ENCODE measurements at regions not wholly inside any gene's neighbourhood (a gene's known extent, or its start where the extent isn't known, plus 50 kb on each side); places are given as distances from the start of the nearest gene placed in this dataset.
"Not testable (repeated sequence)": the region's sequence is repeated elsewhere in the genome, so short reads cannot be mapped to it uniquely, and the experiment has no call there.

DNA sequence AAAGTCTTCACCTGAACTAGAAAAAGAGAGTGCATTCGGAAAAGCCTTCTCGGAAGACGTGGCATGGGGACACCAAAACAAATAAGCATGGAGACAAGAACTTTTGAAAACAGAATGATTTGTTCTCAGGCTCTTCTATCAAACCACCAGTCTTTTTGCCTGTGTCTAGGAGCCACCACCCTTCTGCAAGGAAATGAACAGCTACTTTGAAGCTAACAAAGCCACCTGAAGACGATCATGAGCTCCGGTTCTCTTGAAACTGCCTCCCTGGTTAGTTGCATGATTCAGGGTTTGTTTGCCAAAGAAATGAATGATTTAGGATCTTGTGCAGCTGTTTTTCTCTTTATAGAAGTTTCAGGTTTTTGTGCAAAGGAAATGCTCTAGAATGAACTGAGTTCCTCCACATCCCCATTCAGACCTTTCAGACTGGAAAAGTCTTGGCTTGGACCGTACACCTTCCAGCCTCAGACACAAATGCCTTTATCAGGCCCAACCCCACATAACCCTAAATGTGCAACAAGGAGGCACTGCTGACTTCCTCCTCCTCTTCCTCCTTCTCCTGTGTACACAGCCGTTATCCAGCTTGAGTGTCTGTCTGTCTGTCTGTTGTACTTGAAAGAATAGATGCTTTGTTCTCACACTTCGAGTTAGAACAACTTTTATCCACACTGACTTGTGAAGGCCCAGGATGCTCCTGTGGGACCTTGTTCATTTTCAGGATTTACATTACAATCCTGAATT lies 334.8 kb upstream of the KLF3 start:
- H3K9me3 ChIP-seq (ENCODE audit: control insufficient read depth in 1 of 2, low read length in 2 of 2), result no peaks in the 10 kb centered on the region
- no peak overlapping the region for H3K4me3 ChIP-seq (ENCODE audit: low read depth in 1 of 2, low read length in 2 of 2)
- H3K27me3 ChIP-seq (ENCODE audit: control insufficient read depth in 1 of 2, insufficient read depth in 2 of 2, low read length in 2 of 2), result no peaks in the 10 kb centered on the region
- H3K36me3 ChIP-seq (ENCODE audit: control insufficient read depth in 1 of 2, insufficient read depth in 2 of 2, low read length in 2 of 2), result no peaks in the 10 kb centered on the region
- no peak overlapping the region for H3K27ac ChIP-seq (ENCODE audit: low read depth, low read length)
- H3K9ac ChIP-seq (ENCODE audit: low read depth in 1 of 2, low read length in 2 of 2), result no peak overlapping the region
- peaks cover 5 to 9% of the 10 kb centered on the region in 2 donors for H3K4me1 ChIP-seq (ENCODE audit: control insufficient read depth in 1 of 2, insufficient read depth in 2 of 2, low read length in 2 of 2)

DNA sequence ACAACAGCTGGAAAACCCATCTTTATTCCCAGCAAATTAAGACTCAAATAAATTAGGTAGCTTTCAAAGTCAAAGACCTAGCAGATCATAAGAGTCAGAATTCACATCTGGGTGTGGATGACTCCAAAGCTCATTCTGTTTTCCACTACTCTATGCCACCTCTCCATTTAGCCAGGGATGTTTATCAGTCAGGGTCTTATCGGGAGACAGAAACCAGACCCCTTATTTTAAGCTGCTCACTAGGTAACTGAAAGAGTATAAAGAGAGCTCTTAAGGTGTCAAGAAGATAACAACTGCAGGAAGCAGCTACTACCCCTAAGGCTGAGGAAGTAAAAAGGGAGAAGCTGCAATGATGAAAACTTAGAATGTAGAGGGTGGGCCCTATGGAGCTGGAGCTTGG lies 333.7 kb upstream of the KLF3 start:
- H3K9ac ChIP-seq (ENCODE audit: low read depth in 1 of 2, low read length in 2 of 2), result no peak overlapping the region
- H3K4me3 ChIP-seq (ENCODE audit: low read depth in 1 of 2, low read length in 2 of 2), result no peak overlapping the region
- H3K9me3 ChIP-seq (ENCODE audit: control insufficient read depth in 1 of 2, low read length in 2 of 2), result no peaks in the 10 kb centered on the region
- H3K36me3 ChIP-seq (ENCODE audit: control insufficient read depth in 1 of 2, insufficient read depth in 2 of 2, low read length in 2 of 2), result no peaks in the 10 kb centered on the region
- H3K27ac ChIP-seq (ENCODE audit: low read depth, low read length), result no peak overlapping the region
- H3K4me1 ChIP-seq (ENCODE audit: control insufficient read depth in 1 of 2, insufficient read depth in 2 of 2, low read length in 2 of 2), result peaks cover 5 to 9% of the 10 kb centered on the region in 2 donors
- H3K27me3 ChIP-seq (ENCODE audit: control insufficient read depth in 1 of 2, insufficient read depth in 2 of 2, low read length in 2 of 2), result no peaks in the 10 kb centered on the region

DNA sequence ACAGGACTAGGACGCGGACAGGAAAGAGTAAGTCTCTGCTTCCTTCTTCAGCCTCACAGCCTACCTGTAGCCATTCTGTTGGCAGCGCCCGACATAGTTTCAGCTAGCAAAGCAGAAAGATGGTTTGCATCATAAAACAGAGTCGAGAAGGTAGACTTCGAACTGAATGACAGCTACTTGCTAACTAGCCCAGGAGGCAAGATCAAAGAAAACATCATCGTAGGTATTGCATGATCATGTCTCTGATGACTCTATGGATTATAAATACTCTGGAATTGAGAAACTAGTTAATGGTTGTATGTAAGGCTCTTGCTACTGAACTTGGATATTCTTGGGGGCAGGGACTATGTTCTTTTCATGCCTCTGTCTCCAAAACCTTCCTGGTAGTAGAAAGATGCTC lies 333.1 kb upstream of the KLF3 start:
- no peak overlapping the region for H3K4me3 ChIP-seq (ENCODE audit: low read depth in 1 of 2, low read length in 2 of 2)
- H3K27me3 ChIP-seq (ENCODE audit: control insufficient read depth in 1 of 2, insufficient read depth in 2 of 2, low read length in 2 of 2), result no peaks in the 10 kb centered on the region
- no peaks in the 10 kb centered on the region for H3K9me3 ChIP-seq (ENCODE audit: control insufficient read depth in 1 of 2, low read length in 2 of 2)
- H3K9ac ChIP-seq (ENCODE audit: low read depth in 1 of 2, low read length in 2 of 2), result no peak overlapping the region
- H3K27ac ChIP-seq (ENCODE audit: low read depth, low read length), result no peak overlapping the region
- no peaks in the 10 kb centered on the region for H3K36me3 ChIP-seq (ENCODE audit: control insufficient read depth in 1 of 2, insufficient read depth in 2 of 2, low read length in 2 of 2)
- peaks cover 5 to 9% of the 10 kb centered on the region in 2 donors for H3K4me1 ChIP-seq (ENCODE audit: control insufficient read depth in 1 of 2, insufficient read depth in 2 of 2, low read length in 2 of 2)

DNA sequence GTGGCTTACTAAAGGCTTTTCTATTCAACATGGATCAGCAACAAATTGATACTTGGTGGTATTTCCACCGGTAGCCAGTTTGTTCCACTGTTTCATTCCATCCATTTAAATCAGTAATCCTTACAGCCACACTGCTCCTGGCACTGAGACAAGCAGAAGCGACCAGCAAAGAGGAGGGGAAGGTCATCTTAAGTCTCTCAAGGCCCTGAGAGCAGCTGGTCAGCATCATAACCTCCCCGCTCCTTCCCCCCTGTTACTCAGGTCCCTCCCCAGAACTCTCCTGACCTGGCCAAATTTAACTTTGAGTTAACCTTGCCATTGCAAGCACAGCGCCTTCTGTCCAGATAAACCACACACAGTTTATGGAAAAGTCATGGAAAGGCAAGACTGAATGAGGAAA lies 331.3 kb upstream of the KLF3 start:
- no peak overlapping the region for H3K27ac ChIP-seq (ENCODE audit: low read depth, low read length)
- H3K9ac ChIP-seq (ENCODE audit: low read depth in 1 of 2, low read length in 2 of 2), result no peak overlapping the region
- no peaks in the 10 kb centered on the region for H3K9me3 ChIP-seq (ENCODE audit: control insufficient read depth in 1 of 2, low read length in 2 of 2)
- peaks cover 5 to 9% of the 10 kb centered on the region in 2 donors for H3K4me1 ChIP-seq (ENCODE audit: control insufficient read depth in 1 of 2, insufficient read depth in 2 of 2, low read length in 2 of 2)
- H3K27me3 ChIP-seq (ENCODE audit: control insufficient read depth in 1 of 2, insufficient read depth in 2 of 2, low read length in 2 of 2), result no peaks in the 10 kb centered on the region
- no peaks in the 10 kb centered on the region for H3K36me3 ChIP-seq (ENCODE audit: control insufficient read depth in 1 of 2, insufficient read depth in 2 of 2, low read length in 2 of 2)
- H3K4me3 ChIP-seq (ENCODE audit: low read depth in 1 of 2, low read length in 2 of 2), result no peak overlapping the region

DNA sequence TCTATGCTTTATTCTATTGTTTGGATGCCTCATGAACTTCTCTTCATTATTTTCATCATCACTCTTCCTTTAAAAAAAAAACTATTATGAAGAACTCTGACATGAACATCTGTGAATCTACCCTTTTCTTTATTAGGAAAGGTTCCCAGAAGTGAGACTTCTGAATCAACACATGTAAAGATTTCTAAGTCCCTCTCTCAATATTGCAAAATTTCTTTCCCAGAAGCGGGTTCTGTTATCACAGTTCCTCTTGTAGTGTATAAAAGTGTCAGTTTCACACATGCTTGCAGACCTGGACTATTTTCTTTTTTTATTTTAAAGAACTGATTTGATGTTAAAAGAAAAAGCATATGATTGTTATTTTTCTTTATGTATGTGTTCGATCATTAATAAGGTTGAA lies 330.8 kb upstream of the KLF3 start:
- Histone ChIP-seq H3K4me3 (ENCODE audit: low read depth in 1 of 2, low read length in 2 of 2) (no peak overlapping the region), H3K27me3 (ENCODE audit: control insufficient read depth in 1 of 2, insufficient read depth in 2 of 2, low read length in 2 of 2) (no peaks in the 10 kb centered on the region), H3K27ac (ENCODE audit: low read depth, low read length) (no peak overlapping the region), H3K9ac (ENCODE audit: low read depth in 1 of 2, low read length in 2 of 2) (no peak overlapping the region), H3K9me3 (ENCODE audit: control insufficient read depth in 1 of 2, low read length in 2 of 2) (peaks cover 0 to under 1% of the 10 kb centered on the region in 2 donors), H3K36me3 (ENCODE audit: control insufficient read depth in 1 of 2, insufficient read depth in 2 of 2, low read length in 2 of 2) (no peaks in the 10 kb centered on the region), H3K4me1 (ENCODE audit: control insufficient read depth in 1 of 2, insufficient read depth in 2 of 2, low read length in 2 of 2) (peaks cover 3 to 8% of the 10 kb centered on the region in 2 donors)

DNA sequence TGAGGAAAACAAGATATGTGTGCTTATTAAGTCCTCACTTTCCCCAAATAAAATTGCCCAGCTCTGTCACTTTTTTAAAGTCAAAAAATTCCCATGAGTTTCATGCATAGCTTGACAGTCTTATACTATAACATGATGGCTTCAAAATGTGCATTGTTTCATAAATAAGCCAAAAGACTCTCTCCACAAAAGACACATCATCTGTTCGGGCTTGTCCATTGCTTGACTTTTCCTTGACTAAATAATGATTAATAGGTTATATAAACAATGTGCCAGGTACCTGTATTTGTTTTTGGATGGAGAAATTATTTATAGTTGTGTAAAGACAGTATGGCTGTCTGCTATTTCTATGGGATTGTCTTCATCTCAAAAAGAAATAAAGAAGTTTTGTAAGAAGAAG lies 329.2 kb upstream of the KLF3 start:
- Histone ChIP-seq H3K36me3 (ENCODE audit: control insufficient read depth in 1 of 2, insufficient read depth in 2 of 2, low read length in 2 of 2) (no peaks in the 10 kb centered on the region), H3K4me3 (ENCODE audit: low read depth in 1 of 2, low read length in 2 of 2) (no peak overlapping the region), H3K4me1 (ENCODE audit: control insufficient read depth in 1 of 2, insufficient read depth in 2 of 2, low read length in 2 of 2) (no peaks in the 10 kb centered on the region), H3K9me3 (ENCODE audit: control insufficient read depth in 1 of 2, low read length in 2 of 2) (peaks cover 4 to 5% of the 10 kb centered on the region in 2 donors), H3K27ac (ENCODE audit: low read depth, low read length) (no peak overlapping the region), H3K27me3 (ENCODE audit: control insufficient read depth in 1 of 2, insufficient read depth in 2 of 2, low read length in 2 of 2) (no peaks in the 10 kb centered on the region), H3K9ac (ENCODE audit: low read depth in 1 of 2, low read length in 2 of 2) (no peak overlapping the region)

DNA sequence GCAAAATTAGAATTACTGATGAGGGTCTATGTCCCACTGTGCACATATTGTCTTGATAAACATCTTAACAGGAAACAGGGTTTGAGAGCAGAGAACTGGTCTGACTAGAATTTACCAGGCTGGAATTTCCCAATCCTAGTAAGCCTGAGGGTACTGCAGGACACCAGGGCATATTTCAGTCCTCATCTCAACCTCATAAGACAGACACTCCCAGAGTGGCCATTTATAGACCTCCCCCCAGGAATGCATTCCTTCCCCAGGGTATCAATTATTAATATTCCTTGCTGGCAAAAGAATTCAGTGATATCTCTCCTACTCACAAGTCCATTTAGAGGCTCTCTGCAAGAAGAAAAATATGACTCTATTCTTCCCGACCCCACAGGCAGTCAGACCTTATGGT lies 325.1 kb upstream of the KLF3 start:
- H3K27ac ChIP-seq (ENCODE audit: low read depth, low read length); H3K27me3 ChIP-seq (ENCODE audit: control insufficient read depth in 1 of 2, insufficient read depth in 2 of 2, low read length in 2 of 2); H3K4me3 ChIP-seq (ENCODE audit: low read depth in 1 of 2, low read length in 2 of 2); H3K36me3 ChIP-seq (ENCODE audit: control insufficient read depth in 1 of 2, insufficient read depth in 2 of 2, low read length in 2 of 2); H3K9me3 ChIP-seq (ENCODE audit: control insufficient read depth in 1 of 2, low read length in 2 of 2); H3K9ac ChIP-seq (ENCODE audit: low read depth in 1 of 2, low read length in 2 of 2); H3K4me1 ChIP-seq (ENCODE audit: control insufficient read depth in 1 of 2, insufficient read depth in 2 of 2, low read length in 2 of 2): not testable (repeated sequence)

DNA sequence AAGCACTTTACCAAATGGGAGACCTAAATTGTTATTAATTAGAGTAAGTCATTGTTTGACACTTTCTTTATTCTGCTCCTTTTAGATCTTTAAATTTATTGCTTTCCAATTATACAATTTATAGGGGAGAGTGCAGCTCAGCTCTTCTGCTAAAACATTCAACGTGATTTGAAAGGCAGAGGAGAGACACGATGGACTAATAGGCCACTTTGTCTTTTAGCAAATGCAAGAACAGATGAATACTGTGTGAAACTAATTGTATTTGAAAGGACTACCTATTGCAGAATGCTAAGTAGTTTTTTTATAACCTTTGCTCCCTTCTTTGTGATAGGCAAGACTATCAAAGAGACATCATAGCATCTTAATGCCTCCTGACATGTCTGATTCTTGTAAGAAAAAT lies 320.4 kb upstream of the KLF3 start:
- Histone ChIP-seq H3K27ac (ENCODE audit: low read depth, low read length) (no peak overlapping the region), H3K27me3 (ENCODE audit: control insufficient read depth in 1 of 2, insufficient read depth in 2 of 2, low read length in 2 of 2) (no peaks in the 10 kb centered on the region), H3K36me3 (ENCODE audit: control insufficient read depth in 1 of 2, insufficient read depth in 2 of 2, low read length in 2 of 2) (no peaks in the 10 kb centered on the region), H3K9me3 (ENCODE audit: control insufficient read depth in 1 of 2, low read length in 2 of 2) (peaks cover 4% of the 10 kb centered on the region in 2 donors), H3K4me1 (ENCODE audit: control insufficient read depth in 1 of 2, insufficient read depth in 2 of 2, low read length in 2 of 2) (no peaks in the 10 kb centered on the region), H3K9ac (ENCODE audit: low read depth in 1 of 2, low read length in 2 of 2) (no peak overlapping the region), H3K4me3 (ENCODE audit: low read depth in 1 of 2, low read length in 2 of 2) (no peak overlapping the region)

DNA sequence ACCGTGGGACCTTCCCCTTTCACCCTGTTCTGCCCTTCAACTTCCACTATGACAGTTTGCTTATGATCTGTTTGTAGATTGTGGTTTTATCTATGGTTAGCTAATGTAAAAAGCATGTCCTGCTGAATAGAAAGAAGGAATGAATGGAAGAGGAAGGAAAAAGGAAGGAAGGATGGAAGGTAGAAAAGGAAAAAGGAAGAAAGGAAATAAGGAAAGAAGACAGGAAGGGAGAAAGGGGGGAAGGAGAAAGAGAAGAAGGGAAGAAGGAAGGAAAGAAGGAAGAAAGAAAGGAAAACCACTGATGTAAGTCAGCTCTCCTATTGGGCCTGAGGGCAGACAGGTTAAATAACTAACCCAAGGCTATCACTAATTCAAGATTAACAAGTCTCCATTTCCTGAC lies 319.1 kb upstream of the KLF3 start:
- no peaks in the 10 kb centered on the region for H3K4me1 ChIP-seq (ENCODE audit: control insufficient read depth in 1 of 2, insufficient read depth in 2 of 2, low read length in 2 of 2)
- H3K27me3 ChIP-seq (ENCODE audit: control insufficient read depth in 1 of 2, insufficient read depth in 2 of 2, low read length in 2 of 2), result no peaks in the 10 kb centered on the region
- no peak overlapping the region for H3K9ac ChIP-seq (ENCODE audit: low read depth in 1 of 2, low read length in 2 of 2)
- no peak overlapping the region for H3K4me3 ChIP-seq (ENCODE audit: low read depth in 1 of 2, low read length in 2 of 2)
- no peak overlapping the region for H3K27ac ChIP-seq (ENCODE audit: low read depth, low read length)
- peaks cover 0 to 2% of the 10 kb centered on the region in 2 donors for H3K9me3 ChIP-seq (ENCODE audit: control insufficient read depth in 1 of 2, low read length in 2 of 2)
- H3K36me3 ChIP-seq (ENCODE audit: control insufficient read depth in 1 of 2, insufficient read depth in 2 of 2, low read length in 2 of 2), result no peaks in the 10 kb centered on the region

DNA sequence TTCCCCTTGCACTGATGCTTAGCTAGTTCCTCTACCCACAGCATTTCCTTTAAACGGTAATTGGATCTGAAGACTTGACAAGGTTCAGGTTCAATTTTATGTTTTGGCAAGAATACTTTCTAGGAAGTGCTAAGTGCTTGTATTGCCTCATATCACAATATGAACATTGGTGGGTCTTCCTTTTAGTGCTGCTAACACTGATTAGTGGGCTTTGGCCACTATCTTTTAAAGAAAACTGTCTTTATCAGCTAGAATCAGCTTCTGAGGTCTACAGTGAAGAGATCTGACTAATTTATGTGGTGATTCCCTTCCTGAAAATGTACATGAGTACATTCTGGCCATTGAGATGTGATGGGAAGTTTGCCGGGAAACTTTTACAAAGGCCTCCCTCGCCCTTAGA lies 316.7 kb upstream of the KLF3 start:
- H3K36me3 ChIP-seq (ENCODE audit: control insufficient read depth in 1 of 2, insufficient read depth in 2 of 2, low read length in 2 of 2), result no peaks in the 10 kb centered on the region
- no peaks in the 10 kb centered on the region for H3K4me1 ChIP-seq (ENCODE audit: control insufficient read depth in 1 of 2, insufficient read depth in 2 of 2, low read length in 2 of 2)
- H3K27me3 ChIP-seq (ENCODE audit: control insufficient read depth in 1 of 2, insufficient read depth in 2 of 2, low read length in 2 of 2), result no peaks in the 10 kb centered on the region
- no peak overlapping the region for H3K4me3 ChIP-seq (ENCODE audit: low read depth in 1 of 2, low read length in 2 of 2)
- H3K27ac ChIP-seq (ENCODE audit: low read depth, low read length), result no peak overlapping the region
- no peak overlapping the region for H3K9ac ChIP-seq (ENCODE audit: low read depth in 1 of 2, low read length in 2 of 2)
- H3K9me3 ChIP-seq (ENCODE audit: control insufficient read depth in 1 of 2, low read length in 2 of 2), result peaks cover 0 to 5% of the 10 kb centered on the region in 2 donors
